GM23338 (cell line): ENCODE measurements at regions not wholly inside any gene's neighbourhood (a gene's known extent, or its start where the extent isn't known, plus 50 kb on each side); places are given as distances from the start of the nearest gene placed in this dataset.

ENCODE experiments used
- CREB1 ChIP-seq: fragments of 250-450 bp; sonication (Bioruptor Pico); IDR thresholded peaks from 2 replicates; pipeline ENCODE4 v1.5.0; 2020; ENCODE audit warnings: low read depth, mild to moderate bottlenecking, moderate library complexity
- CTCF ChIP-seq, 2 experiments: fragments of 200-600 bp in 1 of 2; sonication (generic) in 1 of 2; conservative IDR thresholded peaks; 2 replicates each; pipeline versions ENCODE4 v1.5.1 to v1.6.1; 2016 to 2017; ENCODE audit warnings: antibody characterized with exemption in 2 of 2, low read depth in 2 of 2, mild to moderate bottlenecking in 2 of 2, moderate library complexity in 1 of 2
- ETS1 ChIP-seq: IDR thresholded peaks from 2 replicates; pipeline ENCODE4 v1.6.1; 2016; ENCODE audit warnings: antibody characterized with exemption
- EZH2 ChIP-seq: fragments of 200-600 bp; sonication (generic); IDR thresholded peaks from one replicate; pipeline ENCODE4 v1.8.0; 2017; ENCODE audit warnings: antibody characterized with exemption, mild to moderate bottlenecking, low read depth; ENCODE audit not compliant: unreplicated experiment
- EZH2phosphoT487 ChIP-seq: fragments of 200-600 bp; sonication (generic); IDR thresholded peaks from one replicate; pipeline ENCODE4 v1.8.1; 2018; ENCODE audit warnings: antibody characterized with exemption; ENCODE audit not compliant: unreplicated experiment
- JUNB ChIP-seq: IDR thresholded peaks from one replicate; pipeline ENCODE4 v1.6.1; 2016; ENCODE audit warnings: antibody characterized with exemption; ENCODE audit not compliant: unreplicated experiment
- NANOG ChIP-seq: IDR thresholded peaks from 2 replicates; pipeline ENCODE4 v1.6.1; 2016; ENCODE audit warnings: antibody characterized with exemption, borderline replicate concordance
- POLR2AphosphoS5 ChIP-seq: IDR thresholded peaks from 2 replicates; pipeline ENCODE4 v1.6.1; 2016; ENCODE audit warnings: antibody characterized with exemption, low read depth
- REST ChIP-seq: IDR thresholded peaks from one replicate; pipeline ENCODE4 v1.6.1; 2018; ENCODE audit warnings: antibody characterized with exemption; ENCODE audit not compliant: unreplicated experiment
- STAT1 ChIP-seq: IDR thresholded peaks from one replicate; pipeline ENCODE4 v1.6.1; 2016; ENCODE audit warnings: antibody characterized with exemption; ENCODE audit not compliant: unreplicated experiment
- ZNF114 ChIP-seq: fragments of 250-450 bp; sonication (Bioruptor Pico); IDR thresholded peaks from 2 replicates; pipeline ENCODE4 v1.5.0; 2020; ENCODE audit warnings: mild to moderate bottlenecking, moderate library complexity
- ZNF331 ChIP-seq: fragments of 250-450 bp; sonication (Bioruptor Pico); IDR thresholded peaks from 2 replicates; pipeline ENCODE4 v1.5.0; 2020; ENCODE audit warnings: low read depth, mild to moderate bottlenecking, moderate library complexity
- ZNF462 ChIP-seq: fragments of 250-450 bp; sonication (Bioruptor Pico); IDR thresholded peaks from 2 replicates; pipeline ENCODE4 v1.5.0; 2020; ENCODE audit warnings: mild to moderate bottlenecking, moderate library complexity

- TF ChIP-seq CTCF (conservative IDR thresholded peaks at IDR 0.05; ENCODE audit: low read depth in 2 of 2) = no peak
- no peak for TF ChIP-seq EZH2
- TF ChIP-seq REST = no peak
- no peak for TF ChIP-seq ETS1
- no peak for TF ChIP-seq ZNF114 (CRISPR knock-in tag)
- no peak for TF ChIP-seq EZH2phosphoT487
- no peak for TF ChIP-seq CREB1 (CRISPR knock-in tag)
- TF ChIP-seq POLR2AphosphoS5 = no peak
- no peak for TF ChIP-seq JUNB
- no peak for TF ChIP-seq ZNF331 (CRISPR knock-in tag)
- TF ChIP-seq NANOG = no peak
- TF ChIP-seq STAT1 = no peak
- no peak for TF ChIP-seq ZNF462
These were observed 81.5 kb upstream of the TMCC3 start for GRCh38 chr12:94731733-94732360.
